Uterus (tissue), 3 donors: ENCODE measurements at regions not wholly inside any gene's neighbourhood (a gene's known extent, or its start where the extent isn't known, plus 50 kb on each side); places are given as distances from the start of the nearest gene placed in this dataset.

ENCODE experiments used
- DNase-seq, 2 donors: peaks; one replicate each; pipeline ENCODE4 v3.0.0-alpha.2; 2019 to 2020
- H3K27ac ChIP-seq, 2 donors: fragments of 200-600 bp; sonication (generic); 1 replicate in 1 of 2; 2 replicates in 1 of 2; pipeline ENCODE4 v1.5.1; 2016 to 2018
- H3K27me3 ChIP-seq, 2 donors: fragments of 200-600 bp; sonication (generic); one replicate each; pipeline ENCODE4 v1.5.1; 2018 to 2019; ENCODE audit warnings: control low read depth in 1 of 2
- H3K36me3 ChIP-seq, 2 donors: fragments of 200-600 bp; sonication (generic); one replicate each; pipeline ENCODE4 v1.5.1; 2019; ENCODE audit warnings: control low read depth in 1 of 2
- H3K4me1 ChIP-seq, 2 donors: fragments of 200-600 bp; sonication (generic); one replicate each; pipeline ENCODE4 v1.5.1; 2018 to 2019; ENCODE audit warnings: control low read depth in 1 of 2
- H3K4me3 ChIP-seq, 2 donors: fragments of 200-600 bp; sonication (generic); 1 replicate in 1 of 2; 2 replicates in 1 of 2; pipeline ENCODE4 v1.5.1; 2018 to 2019; ENCODE audit warnings: mild to moderate bottlenecking in 1 of 2
- H3K9me3 ChIP-seq, 2 donors: fragments of 200-600 bp; sonication (generic); one replicate each; pipeline ENCODE4 v1.5.1; 2019; ENCODE audit warnings: control low read depth in 1 of 2
- CTCF ChIP-seq, 4 experiments: fragments of 200-600 bp in 2 of 4; fragments of 450-650 bp in 2 of 4; sonication (generic) in 2 of 4; IDR thresholded peaks; one replicate each; pipeline ENCODE4 v1.5.1; 2016 to 2019; ENCODE audit warnings: antibody characterized with exemption in 4 of 4, mild to moderate bottlenecking in 2 of 4, moderate library complexity in 1 of 4
- POLR2A ChIP-seq, 2 donors: fragments of 450-650 bp; IDR thresholded peaks; one replicate each; pipeline ENCODE4 v1.6.1; 2016; ENCODE audit warnings: antibody characterized with exemption in 2 of 2, mild to moderate bottlenecking in 1 of 2, moderate library complexity in 1 of 2
- intact Hi-C: fragments of 100-400 bp; cut with DNase I; formaldehyde crosslinking; loops from one replicate; pipeline ENCODE4 v1.15.1; 2023; ENCODE audit warnings: low total_unique reads
- donor health status: DM: yes; HTN: yes; CAD: no.

DNA sequence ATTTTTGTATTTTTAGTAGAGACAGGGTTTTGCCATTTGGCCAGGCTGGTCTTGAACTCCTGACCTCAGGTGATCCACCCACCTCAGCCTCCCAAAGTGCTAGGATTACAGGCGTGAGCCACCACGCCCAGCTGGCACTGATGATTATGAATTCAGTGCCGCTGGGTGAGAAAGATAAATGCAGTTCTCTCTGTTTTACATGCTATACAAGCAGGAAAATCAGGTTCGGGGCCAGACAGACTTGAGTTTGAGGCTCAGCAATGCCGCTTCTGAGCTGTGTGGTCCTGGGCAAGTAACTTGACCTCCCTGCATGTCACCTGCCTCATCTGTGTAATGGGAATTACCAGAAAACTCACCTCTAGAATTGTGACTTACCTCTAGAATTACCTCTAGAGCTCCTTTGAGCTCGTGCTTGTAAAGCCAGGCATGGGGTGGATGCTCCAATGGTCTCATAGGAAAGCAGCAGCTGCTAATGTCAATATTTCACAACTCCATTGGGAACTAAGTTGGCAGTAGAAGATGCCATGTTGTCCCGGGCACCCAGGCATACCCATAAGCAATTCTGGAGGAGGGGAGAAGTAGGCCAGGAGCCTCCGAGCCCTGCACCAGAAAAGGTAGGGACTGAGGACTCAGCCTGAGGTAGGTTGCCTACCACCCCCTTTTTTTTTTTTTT, 119.8 kb upstream of the SLC25A33 start:
- no peak overlapping the region for H3K27ac ChIP-seq
- H3K27me3 ChIP-seq, result no peaks in the 10 kb centered on the region
- no peaks in the 10 kb centered on the region for H3K36me3 ChIP-seq
- TF ChIP-seq POLR2A (IDR thresholded peaks at IDR 0.05), result no peak
- no peak for TF ChIP-seq CTCF (IDR thresholded peaks at IDR 0.05)
- no peaks in the 10 kb centered on the region for H3K9me3 ChIP-seq
- H3K4me3 ChIP-seq, result no peak overlapping the region
- no peak for DNase-seq
- H3K4me1 ChIP-seq, result peaks cover 0 to 4% of the 10 kb centered on the region in 2 donors
- intact Hi-C loops, result no loop called here

GRCh38 chr1:9420835-9421532, 118.3 kb upstream of the SLC25A33 start:
- no peak for TF ChIP-seq POLR2A (IDR thresholded peaks at IDR 0.05)
- no peak for TF ChIP-seq CTCF (IDR thresholded peaks at IDR 0.05)
- Histone ChIP-seq H3K4me1 (no peaks in the 10 kb centered on the region), H3K9me3 (no peaks in the 10 kb centered on the region), H3K27ac (no peak overlapping the region), H3K36me3 (no peaks in the 10 kb centered on the region), H3K27me3 (no peaks in the 10 kb centered on the region), H3K4me3 (no peak overlapping the region)
- intact Hi-C loops, result no loop called here
- DNase-seq, result no peak

DNA sequence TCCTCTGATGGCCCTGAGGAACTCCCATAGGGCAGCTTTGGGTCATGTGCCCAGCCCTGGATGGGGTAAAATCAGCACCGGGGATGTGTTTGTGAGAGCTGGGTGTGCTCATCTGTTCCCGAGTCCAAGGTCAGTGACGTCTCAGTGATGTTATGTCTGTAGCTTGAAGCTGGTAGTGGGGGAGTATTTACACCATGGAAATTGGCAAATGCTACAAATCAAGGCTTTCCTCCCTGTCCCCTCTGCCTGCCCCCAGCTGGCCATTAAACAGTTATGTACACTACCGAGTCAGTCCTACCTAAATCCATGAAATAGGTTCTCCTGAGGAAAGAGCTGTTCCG, 117.8 kb upstream of the SLC25A33 start:
- H3K4me3 ChIP-seq, result no peak overlapping the region
- DNase-seq, result no peak
- H3K9me3 ChIP-seq, result no peaks in the 10 kb centered on the region
- no peaks in the 10 kb centered on the region for H3K4me1 ChIP-seq
- no peaks in the 10 kb centered on the region for H3K27me3 ChIP-seq
- H3K27ac ChIP-seq, result no peak overlapping the region
- H3K36me3 ChIP-seq, result no peaks in the 10 kb centered on the region
- intact Hi-C loops, result no loop called here
- TF ChIP-seq POLR2A (IDR thresholded peaks at IDR 0.05), result no peak
- no peak for TF ChIP-seq CTCF (IDR thresholded peaks at IDR 0.05)

GRCh38 chr1:9422321-9422720, 116.9 kb upstream of the SLC25A33 start:
- no peak for TF ChIP-seq POLR2A (IDR thresholded peaks at IDR 0.05)
- no peak for TF ChIP-seq CTCF (IDR thresholded peaks at IDR 0.05)
- Histone ChIP-seq H3K4me1 (no peaks in the 10 kb centered on the region), H3K9me3 (no peaks in the 10 kb centered on the region), H3K36me3 (no peaks in the 10 kb centered on the region), H3K27me3 (no peaks in the 10 kb centered on the region), H3K27ac (no peak overlapping the region), H3K4me3 (no peak overlapping the region)
- DNase-seq, result no peak
- intact Hi-C loops, result no loop called here

DNA sequence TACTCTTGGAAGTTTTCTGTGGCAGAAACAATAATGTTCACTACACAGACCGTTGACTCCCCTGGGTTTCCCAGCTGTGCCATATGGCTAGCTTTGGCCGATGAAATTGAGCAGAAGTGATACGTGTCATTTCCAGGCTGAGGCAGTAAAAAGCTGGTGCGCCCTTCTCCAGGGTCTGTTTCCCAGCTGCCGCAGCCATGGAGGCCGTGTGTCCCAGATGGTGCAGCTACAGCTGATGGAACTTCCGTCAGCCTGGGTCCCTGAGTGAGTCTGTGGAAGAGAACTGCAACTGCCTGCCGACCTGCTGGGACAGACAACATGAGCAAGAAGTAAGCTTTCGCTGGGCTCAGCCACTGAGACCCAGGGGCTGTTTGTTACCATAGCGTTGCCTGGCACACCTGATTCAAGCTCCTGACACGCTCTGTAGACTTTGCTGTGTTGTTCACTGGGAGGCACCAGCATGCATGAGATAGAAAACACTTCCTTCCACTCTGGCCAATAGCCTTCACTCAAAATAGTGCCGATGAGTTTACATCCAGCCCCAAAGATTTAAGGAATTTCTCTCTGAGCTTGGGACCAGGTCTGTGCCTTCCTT, 116.3 kb upstream of the SLC25A33 start:
- Histone ChIP-seq H3K4me1 (no peaks in the 10 kb centered on the region), H3K9me3 (no peaks in the 10 kb centered on the region), H3K4me3 (no peak overlapping the region), H3K27ac (no peak overlapping the region), H3K27me3 (no peaks in the 10 kb centered on the region), H3K36me3 (no peaks in the 10 kb centered on the region)
- DNase-seq, result no peak
- intact Hi-C loops, result no loop called here
- TF ChIP-seq CTCF (IDR thresholded peaks at IDR 0.05) (no peak), POLR2A (IDR thresholded peaks at IDR 0.05) (no peak)
